GM19438 (cell line): ENCODE measurements at regions not wholly inside any gene's neighbourhood (a gene's known extent, or its start where the extent isn't known, plus 50 kb on each side); places are given as distances from the start of the nearest gene placed in this dataset.

Experiments
- ATAC-seq: cut with Tn5 transposase; IDR thresholded peaks from one replicate; pipeline ENCODE4 v1.9.1; 2021; ENCODE audit warnings: low read depth; ENCODE audit not compliant: unreplicated experiment

DNA sequence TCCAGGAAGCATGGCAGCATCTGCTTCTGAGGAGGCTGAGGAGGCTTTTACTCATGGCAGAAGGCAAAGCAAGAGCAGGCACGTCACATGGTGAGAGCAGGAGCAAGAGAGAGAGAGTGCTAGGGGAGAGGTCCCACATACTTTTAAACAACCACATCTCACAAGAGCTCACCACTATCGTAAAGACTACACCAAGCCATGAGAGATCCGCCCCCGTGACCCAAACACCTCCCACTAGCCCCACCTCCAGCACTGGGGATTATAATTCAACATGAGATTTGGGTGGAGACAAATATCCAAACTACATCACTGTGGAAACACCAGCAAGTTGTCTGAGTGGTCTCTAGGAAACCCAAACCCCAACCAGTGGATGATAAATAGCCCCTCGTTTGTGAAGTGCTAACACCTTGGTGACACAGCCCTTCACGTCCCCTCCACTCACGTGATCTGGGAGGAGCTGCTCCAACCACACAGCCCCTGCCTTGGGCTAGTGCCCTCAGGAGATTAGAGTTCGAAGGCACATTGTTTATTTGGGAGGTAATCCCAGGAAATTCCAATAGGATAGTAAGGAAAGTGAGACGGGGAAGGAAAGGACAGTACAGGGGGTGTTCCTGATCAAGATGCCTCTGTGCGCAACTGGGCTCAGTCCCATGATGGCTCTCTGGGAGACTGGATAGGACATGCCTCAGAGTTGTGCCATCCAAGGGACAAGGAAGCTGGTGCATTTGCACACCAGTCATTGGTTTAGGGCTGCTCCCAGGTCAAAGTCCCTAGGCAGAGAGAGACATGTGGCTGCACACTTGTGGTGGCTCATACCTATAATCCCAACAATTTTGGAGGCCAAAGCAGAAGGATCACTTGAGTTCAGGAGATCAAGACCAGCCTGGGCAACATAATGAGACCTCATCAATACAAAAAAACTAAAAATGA, 80.6 kb upstream of the CTNNB1 start:
- no peak for ATAC-seq

DNA sequence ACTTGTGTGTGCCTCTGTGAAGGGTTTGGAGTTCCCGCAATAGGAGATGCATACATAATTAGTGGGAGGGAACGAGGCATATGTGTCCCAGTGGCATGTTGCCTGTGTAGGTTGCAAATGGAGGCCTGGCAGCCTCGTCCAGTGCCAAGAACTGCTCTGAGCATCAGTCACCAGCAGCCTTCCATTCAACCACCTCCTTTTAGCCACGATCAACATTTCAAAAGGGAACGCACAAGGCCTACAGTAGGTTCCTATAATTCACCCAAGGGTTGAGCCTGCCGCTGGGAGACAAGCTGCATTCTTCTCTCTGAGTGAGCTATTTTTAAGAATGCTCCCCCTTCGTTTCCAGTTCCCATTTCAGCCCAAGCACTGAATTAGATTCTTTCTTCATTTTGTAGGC, 78.8 kb upstream of the CTNNB1 start:
- no peak for ATAC-seq

DNA sequence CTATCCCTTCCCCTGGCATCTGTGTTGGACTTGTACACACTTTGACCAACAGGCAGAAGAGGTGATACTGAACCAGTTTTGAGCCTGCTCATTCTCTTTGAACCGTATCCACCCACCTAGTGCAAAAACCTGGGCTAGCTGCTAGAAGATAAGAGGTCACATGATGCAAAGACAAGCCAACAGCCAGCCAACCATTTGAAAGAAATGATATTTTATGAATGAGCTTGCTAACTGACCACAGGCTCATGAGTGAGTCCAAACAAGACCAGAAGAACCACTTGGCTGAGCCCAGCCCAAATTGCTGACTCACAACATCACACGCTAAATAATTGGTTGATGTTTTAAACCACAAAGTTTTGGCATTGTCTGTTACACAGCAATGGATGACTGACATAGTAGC, 74.0 kb upstream of the CTNNB1 start:
- no peak for ATAC-seq

DNA sequence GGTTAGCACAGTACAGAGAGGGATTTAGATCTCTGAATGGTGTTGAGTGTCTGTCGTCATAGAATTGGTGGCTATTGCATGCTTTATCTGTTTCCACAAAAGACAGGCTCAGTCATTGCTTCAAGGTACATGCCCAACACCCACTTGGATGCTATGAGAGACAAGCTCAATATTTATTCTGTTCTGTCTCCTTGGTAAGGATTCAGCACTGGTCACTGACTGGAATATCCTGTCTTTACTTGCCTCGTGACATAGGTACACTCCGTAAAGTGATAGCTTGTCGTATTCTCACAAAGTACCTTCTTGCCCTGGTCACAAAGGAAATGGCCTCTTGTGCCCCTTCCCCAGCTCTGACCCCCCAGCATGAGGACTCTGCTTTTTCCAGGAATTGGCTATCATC, 72.8 kb upstream of the CTNNB1 start:
- ATAC-seq, result no peak

DNA sequence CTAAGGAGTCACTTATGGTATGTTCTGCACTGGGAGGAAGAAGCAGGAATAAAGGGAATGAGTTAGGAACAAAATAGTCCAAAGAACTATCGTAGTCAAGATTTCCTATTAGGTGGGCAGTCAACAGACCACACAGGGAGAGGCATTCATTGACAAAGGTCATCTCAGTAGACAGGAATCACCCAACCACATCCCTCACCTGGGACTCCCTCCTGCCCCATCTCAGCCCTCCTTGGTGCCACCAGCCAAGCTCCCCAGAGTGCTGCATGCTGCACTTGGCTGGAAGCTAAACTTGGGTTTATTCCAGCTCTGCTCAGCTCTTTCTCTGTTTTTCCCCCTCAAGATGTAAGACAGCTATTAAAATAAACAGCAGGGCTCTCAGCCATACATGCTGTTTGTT, 72.3 kb upstream of the CTNNB1 start:
- ATAC-seq, result no peak

DNA sequence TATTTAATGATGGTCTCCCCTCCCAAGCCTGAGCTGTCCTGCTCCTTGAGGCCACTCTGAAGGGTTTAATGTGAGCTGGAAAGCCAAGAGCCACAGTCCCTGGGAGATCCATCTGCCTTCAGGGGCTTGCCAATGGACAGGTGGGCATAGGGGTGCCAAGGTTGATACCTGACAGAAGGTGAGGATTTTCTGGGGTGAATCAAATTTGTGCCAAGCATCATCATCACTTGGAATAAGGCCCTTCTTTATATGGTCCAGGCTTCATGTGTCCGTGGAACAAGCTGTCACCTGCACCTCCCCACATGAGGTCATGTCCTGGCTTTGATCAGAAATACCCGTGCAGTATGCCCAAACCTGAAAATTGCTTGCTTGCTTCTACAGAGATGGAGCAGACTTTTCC, 71.9 kb upstream of the CTNNB1 start:
- ATAC-seq, result no peak

DNA sequence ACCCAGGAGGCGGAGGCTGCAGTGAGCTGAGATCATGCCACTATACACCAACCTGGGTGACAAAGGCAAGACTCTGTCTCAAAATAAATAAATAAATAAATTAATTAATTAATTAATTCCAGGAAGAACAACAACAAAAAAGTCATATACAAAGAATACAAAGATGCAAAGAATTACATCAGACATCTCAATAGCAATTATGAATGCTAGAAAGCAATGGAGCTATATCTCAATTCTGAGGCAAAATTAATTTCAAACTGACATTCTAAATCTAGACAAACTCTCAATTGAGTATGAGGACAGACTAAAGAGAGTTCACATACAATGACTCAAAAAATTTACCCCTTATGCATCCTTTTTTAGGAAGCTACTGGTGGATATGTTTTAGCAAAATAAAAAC, 69.6 kb upstream of the CTNNB1 start:
- ATAC-seq, result no peak

DNA sequence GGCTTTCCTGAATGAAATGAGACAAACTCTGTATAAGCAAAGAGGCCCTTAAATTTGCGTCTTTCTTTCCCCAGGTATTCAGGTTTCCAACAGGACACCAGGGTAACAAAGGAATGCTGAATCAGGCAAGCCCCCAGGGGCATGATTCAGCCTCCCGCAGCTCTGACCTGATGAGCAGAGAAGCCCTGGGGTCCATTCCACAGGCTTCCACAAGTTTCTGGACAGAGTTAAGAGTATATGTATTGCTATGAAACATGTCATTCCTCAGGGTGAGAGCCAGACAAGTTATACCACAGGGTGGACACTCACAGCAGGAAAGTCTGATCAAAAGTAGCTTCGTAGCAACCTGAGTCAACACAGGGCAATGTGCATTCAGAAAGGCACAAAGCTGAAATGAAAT, 68.1 kb upstream of the CTNNB1 start:
- ATAC-seq, result no peak

DNA sequence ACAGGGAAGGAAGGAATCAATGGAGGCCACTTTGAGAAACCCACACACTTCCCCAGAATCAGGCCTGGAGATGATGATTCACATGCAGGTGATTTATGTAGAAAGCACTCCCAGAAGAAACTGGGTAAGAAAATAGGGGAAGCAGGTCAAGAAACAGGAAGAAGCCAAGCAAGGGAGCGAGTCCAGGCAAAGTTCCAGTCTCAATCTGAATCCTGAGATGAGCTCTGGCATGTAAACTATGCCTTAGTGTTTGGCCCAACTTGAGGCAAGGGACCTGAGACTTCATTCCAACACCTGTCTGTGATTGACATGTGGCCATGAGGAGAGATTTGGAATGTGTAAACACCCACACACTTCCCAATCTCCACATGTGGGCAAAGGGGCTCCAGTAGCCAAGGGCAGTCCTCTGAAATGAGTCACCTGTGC, 61.6 kb upstream of the CTNNB1 start:
- ATAC-seq, result no peak

DNA sequence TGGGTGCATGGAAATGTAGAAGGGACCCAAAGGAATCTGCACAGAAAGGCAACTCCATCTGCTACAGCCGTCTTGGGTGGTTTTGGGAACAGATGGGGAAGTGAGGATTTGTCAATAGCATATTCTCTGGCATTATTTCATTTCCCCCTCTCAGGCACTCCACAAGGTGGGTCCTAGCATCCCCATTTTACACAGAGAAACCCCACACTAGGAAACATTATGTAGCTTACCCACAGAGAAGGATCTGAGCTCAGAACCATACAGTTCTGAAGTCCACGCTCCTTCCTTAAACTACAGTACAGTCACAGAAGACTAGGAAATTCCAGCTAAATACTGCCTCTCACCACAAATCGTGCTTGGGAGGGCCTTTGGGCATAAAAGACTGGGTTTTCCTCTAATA, 61.2 kb upstream of the CTNNB1 start:
- no peak for ATAC-seq

DNA sequence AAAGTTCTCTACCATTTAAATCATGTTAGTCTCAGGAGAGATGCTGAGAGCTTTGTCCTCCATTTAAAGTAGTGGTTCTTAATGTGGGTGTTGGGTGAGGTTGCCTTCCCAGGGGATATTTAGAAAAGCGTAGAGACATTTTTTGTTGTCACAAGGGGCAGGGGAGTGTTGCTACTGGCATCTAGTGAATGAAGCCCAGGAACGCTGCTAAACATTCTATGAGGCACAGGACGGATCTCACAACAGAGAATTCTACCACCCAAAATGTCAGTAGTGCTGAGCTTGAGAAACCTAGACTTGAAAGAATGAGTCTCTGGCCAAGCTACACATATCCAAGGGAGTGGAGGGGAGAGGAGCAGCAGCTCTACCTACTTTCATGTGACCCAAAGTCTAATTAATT, 60.7 kb upstream of the CTNNB1 start:
- ATAC-seq, result no peak

DNA sequence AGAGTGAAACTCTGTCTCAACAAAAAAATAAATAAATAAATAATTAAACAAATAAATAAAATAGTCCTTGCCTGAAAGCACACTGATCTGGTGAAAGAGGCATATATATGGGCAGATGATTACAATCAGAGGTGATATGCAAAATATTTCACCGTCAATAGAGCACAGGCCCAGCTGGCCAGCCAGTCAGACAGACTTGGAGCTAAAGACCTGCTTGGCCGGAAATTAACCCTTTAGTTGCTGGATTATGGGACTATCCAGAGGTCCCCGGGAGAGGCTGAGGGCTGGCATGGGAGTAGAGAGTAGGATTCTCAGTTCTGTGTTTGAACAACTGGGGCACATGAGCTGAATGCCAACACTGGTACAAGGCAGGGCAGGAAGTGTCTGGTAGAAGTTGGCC, 59.1 kb upstream of the CTNNB1 start:
- ATAC-seq, result no peak

DNA sequence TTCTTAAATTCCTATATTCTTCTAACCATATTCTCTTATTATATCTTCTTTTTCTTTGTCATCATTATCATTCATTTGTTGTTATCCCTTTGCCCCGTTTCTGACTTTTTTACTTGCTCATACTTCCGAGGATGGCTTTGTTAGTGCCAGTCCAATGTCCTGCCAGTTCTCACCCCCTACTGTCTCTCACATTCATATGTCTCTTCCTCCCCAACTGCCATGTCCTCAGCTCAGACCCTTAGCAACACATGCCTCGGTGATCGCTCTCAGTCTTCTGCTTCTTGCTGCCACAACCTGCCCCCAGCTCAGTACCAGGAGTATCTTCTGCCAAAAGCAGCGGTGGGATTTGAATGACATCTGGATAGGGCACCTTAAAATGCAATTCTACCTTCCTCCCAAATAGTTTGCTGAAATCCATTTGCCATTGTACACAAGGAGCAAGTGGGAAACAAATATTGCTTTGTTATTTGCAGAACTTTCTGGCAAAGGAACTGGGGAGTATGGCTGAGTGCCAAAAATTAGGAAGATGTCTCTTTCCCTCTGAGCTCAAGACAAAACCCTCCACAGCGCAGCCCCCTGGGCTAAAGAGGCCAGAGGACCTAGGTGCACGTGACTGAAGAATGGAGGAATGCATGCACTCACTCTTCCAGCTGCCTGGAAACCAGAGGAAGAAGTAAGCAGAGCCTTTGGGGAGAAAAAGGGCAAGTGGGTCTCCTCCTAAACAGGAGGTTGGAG, 57.7 kb upstream of the CTNNB1 start:
- ATAC-seq, result no peak

DNA sequence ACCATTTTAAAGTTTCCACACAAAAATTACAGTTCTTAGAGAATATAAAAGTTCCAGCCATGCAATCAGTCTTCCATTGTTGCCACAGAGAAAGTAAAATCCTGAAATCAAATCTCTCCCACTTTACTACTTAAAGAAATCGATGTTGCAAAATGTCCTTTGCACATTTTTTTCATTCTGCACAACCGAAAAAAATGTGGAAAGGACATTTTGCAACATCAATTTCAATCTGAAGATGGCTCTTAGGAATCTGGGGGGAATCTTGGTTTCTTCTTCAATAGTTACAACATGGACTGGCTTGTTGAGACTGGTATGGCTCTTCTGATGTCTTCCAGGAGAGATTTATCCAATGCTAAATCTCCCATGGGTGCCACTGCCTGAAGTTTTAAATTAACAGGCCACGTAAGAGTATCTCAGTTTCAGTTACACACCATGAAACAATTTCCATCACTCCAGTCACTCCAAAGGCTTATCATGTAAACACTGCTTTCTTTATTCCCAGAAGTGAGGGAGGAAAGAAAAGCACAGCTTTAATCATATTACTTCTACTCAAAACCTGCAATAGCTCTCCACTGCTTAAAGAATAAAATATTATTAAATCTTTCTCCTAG, 55.8 kb upstream of the CTNNB1 start:
- no peak for ATAC-seq

DNA sequence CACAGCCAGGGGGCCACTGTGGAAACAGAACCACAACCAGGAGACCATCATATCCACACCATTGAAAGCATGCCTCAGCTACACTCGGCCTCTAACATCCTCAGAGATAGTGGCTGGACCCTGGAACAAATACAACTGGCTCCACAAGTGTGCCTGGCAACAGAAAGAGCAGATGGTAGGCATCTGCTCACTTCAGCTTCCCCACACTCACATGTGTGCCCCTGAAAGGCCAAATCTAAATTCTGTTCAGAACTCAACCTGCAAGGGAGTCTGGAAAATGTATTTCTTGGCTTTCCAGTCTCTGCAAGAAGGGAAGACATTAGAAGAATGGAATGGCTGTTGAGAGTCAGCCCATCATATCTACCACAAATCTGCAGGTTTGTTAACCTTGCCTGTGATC, 54.7 kb upstream of the CTNNB1 start:
- ATAC-seq, result no peak

DNA sequence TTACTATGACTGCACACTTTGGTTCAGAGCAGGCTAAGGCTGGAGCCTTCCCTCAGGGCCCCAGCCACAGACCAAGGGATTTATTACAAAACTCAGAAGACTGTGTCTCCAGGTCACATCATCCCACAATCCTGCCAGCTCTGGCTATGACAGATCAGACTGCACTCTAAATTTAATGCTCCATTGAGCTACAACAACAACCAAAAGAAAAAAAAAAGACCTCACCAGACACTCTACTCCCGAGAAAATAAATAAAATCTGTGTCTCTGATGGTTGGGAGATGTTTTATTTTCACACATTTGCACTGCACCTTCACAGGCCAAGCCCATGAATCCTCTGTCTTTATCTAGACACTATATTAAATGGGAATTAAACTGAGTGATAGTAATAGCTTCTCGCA, 50.8 kb upstream of the CTNNB1 start:
- no peak for ATAC-seq

DNA sequence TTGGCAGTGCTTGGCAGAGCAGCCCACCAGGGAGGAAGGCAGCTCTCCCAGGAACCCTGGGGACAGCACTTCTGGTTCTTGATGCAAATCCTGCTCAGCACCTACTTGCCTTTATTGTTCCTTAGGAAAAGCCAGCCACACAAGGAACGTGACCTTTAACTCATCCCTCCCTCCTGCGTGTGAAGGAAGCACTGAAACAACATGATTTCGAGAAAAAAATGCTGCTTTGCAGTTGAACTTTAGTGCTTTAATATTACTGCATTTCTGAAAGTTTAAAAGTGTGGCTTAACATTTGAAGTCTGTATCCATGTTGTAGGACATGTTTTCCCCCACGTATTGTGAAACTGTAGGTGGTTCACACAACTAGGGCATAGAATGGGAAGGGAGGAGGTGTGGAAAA, 50.4 kb upstream of the CTNNB1 start:
- ATAC-seq, result no peak
